HCT116 (cell line): ENCODE measurements at regions not wholly inside any gene's neighbourhood (a gene's known extent, or its start where the extent isn't known, plus 50 kb on each side); places are given as distances from the start of the nearest gene placed in this dataset.
"Not testable (repeated sequence)": the region's sequence is repeated elsewhere in the genome, so short reads cannot be mapped to it uniquely, and the experiment has no call there.

ENCODE experiments used
- ATAC-seq: fragments of 200-7000 bp; cut with Tn5 transposase; 2 replicates; pipeline ENCODE4 v1.9.1; 2020; ENCODE audit warnings: mild to moderate bottlenecking, moderate library complexity
- BruUV-seq: library from RNA; stranded (reverse); fragments of 400-500 nt; replicated peaks from 2 replicates; lab custom pipeline; 2021; lab: Mats Ljungman, UMichigan
- CTCF ChIA-PET: fragments of 300-600 bp; sonication (Branson Sonifier 250); formaldehyde crosslinking; loops from one replicate; lab custom pipeline; 2021; ENCODE audit warnings: antibody characterized with exemption; lab: Charles Lee
- POLR2A ChIA-PET: fragments of 300-600, 350-600 bp; sonication (Branson Sonifier 250); formaldehyde crosslinking; loops from one replicate; lab custom pipeline; 2021; ENCODE audit warnings: antibody characterized with exemption; lab: Charles Lee
- RAD21 ChIA-PET, 2 experiments: fragments of 300-600 bp; sonication (Branson Sonifier 250); formaldehyde crosslinking; loops; one replicate each; lab custom pipeline; 2023; ENCODE audit warnings: low total read pairs in 2 of 2; ENCODE audit not compliant: uncharacterized antibody in 2 of 2, unreplicated experiment in 2 of 2, low non-redundant PET in 1 of 2; lab: Charles Lee
- DNase-seq: peaks from one replicate; pipeline ENCODE4 v3.0.0-alpha.2; 2010; ENCODE audit warnings: low read depth, low spot score
- H2AFZ ChIP-seq: fragments of 200-600 bp; shearing (Covaris generic), sonication (generic); 2 replicates; pipeline ENCODE4 v1.6.1; 2017; ENCODE audit warnings: low read depth, mixed run types, mixed read lengths, antibody characterized with exemption, low read length; ENCODE audit not compliant: poor library complexity, severe bottlenecking
- H3K27ac ChIP-seq: 2 replicates; pipeline ENCODE4 v1.5.1; 2012; ENCODE audit warnings: low read depth, low read length
- H3K27me3 ChIP-seq: fragments of 200-600 bp; sonication (generic); 2 replicates; pipeline ENCODE4 v1.6.1; 2016; ENCODE audit warnings: mixed run types, low read length, mixed read lengths; ENCODE audit not compliant: insufficient read depth
- H3K36me3 ChIP-seq, 2 experiments: fragments of 200-500 bp in 1 of 2; fragments of 200-600 bp in 1 of 2; sonication (Bioruptor generic) in 1 of 2; sonication (generic) in 1 of 2; 2 replicates each; pipeline versions ENCODE4 v1.5.1 to v1.6.1; 2014 to 2016; ENCODE audit warnings: low read length in 2 of 2, inconsistent platforms in 1 of 2, mixed read lengths in 1 of 2, mixed run types in 1 of 2; ENCODE audit not compliant: insufficient read depth in 2 of 2, control insufficient read depth in 1 of 2
- H3K4me1 ChIP-seq, 2 experiments: fragments of 200-600 bp in 1 of 2; sonication (generic) in 1 of 2; 2 replicates each; pipeline versions ENCODE4 v1.5.1 to v1.6.1; 2012 to 2017; ENCODE audit warnings: low read length in 2 of 2, inconsistent platforms in 1 of 2, mild to moderate bottlenecking in 1 of 2, mixed read lengths in 1 of 2, mixed run types in 1 of 2, moderate library complexity in 1 of 2; ENCODE audit not compliant: insufficient read depth in 2 of 2, control insufficient read depth in 1 of 2
- H3K4me2 ChIP-seq: fragments of 200-600 bp; sonication (generic); 2 replicates; pipeline ENCODE4 v1.6.1; 2017; ENCODE audit warnings: mixed run types, low read length, mixed read lengths
- H3K4me3 ChIP-seq, 2 experiments: fragments of 200-600 bp in 1 of 2; sonication (generic) in 1 of 2; replicated peaks in 1 of 2; 2 replicates each; pipeline ENCODE4 v1.5.1; 2011 to 2016; ENCODE audit warnings: low read length in 2 of 2, control low read depth in 1 of 2, low read depth in 1 of 2, mild to moderate bottlenecking in 1 of 2, mixed read lengths in 1 of 2, mixed run types in 1 of 2
- H3K79me2 ChIP-seq: fragments of 200-600 bp; sonication (generic); 2 replicates; pipeline ENCODE4 v1.6.1; 2017; ENCODE audit warnings: mild to moderate bottlenecking, mixed run types, low read length, moderate library complexity, mixed read lengths; ENCODE audit not compliant: insufficient read depth
- H3K9ac ChIP-seq: fragments of 200-600 bp; sonication (generic); 2 replicates; pipeline ENCODE4 v1.6.1; 2016; ENCODE audit warnings: low read length, mixed read lengths
- H3K9me2 ChIP-seq: fragments of 200-600 bp; sonication (generic), shearing (Covaris generic); 2 replicates; pipeline ENCODE4 v1.6.1; 2017; ENCODE audit warnings: mixed run types, mild to moderate bottlenecking, moderate library complexity; ENCODE audit not compliant: insufficient read depth
- H3K9me3 ChIP-seq, 2 experiments: fragments of 200-500 bp in 1 of 2; fragments of 200-600 bp in 1 of 2; sonication (Bioruptor generic) in 1 of 2; sonication (generic) in 1 of 2; 2 replicates each; pipeline ENCODE4 v1.6.1; 2014 to 2017; ENCODE audit warnings: low read length in 2 of 2, mixed read lengths in 2 of 2, inconsistent platforms in 1 of 2, low read depth in 1 of 2, mild to moderate bottlenecking in 1 of 2, mixed run types in 1 of 2, moderate library complexity in 1 of 2; ENCODE audit not compliant: control insufficient read depth in 1 of 2, insufficient read depth in 1 of 2
- H4K20me1 ChIP-seq: fragments of 200-600 bp; sonication (generic), shearing (Covaris generic); 2 replicates; pipeline ENCODE4 v1.6.1; 2017; ENCODE audit warnings: mixed run types, mild to moderate bottlenecking, moderate library complexity; ENCODE audit not compliant: insufficient read depth
- CBX3 ChIP-seq: IDR thresholded peaks from 2 replicates; pipeline ENCODE4 v1.6.1; 2012; ENCODE audit warnings: low read depth
- CTCF ChIP-seq, 3 experiments: fragments of 200-600 bp in 1 of 3; sonication (generic) in 1 of 3; IDR thresholded peaks in 2 of 3; conservative IDR thresholded peaks in 1 of 3; 2 replicates each; pipeline ENCODE4 v1.5.1; 2012 to 2017; ENCODE audit warnings: low read depth in 2 of 3, low read length in 2 of 3, antibody characterized with exemption in 1 of 3, borderline replicate concordance in 1 of 3, control low read depth in 1 of 3, mild to moderate bottlenecking in 1 of 3, mixed read lengths in 1 of 3, mixed run types in 1 of 3, moderate library complexity in 1 of 3; ENCODE audit not compliant: insufficient read depth in 1 of 3
- ELF1 ChIP-seq: IDR thresholded peaks from 2 replicates; pipeline ENCODE4 v1.6.1; 2012; ENCODE audit warnings: low read depth, borderline replicate concordance
- FOSL1 ChIP-seq: IDR thresholded peaks from 2 replicates; pipeline ENCODE4 v1.6.1; 2012; ENCODE audit warnings: low read depth
- JUND ChIP-seq: IDR thresholded peaks from 2 replicates; pipeline ENCODE4 v1.6.1; 2012
- MAX ChIP-seq: IDR thresholded peaks from 2 replicates; pipeline ENCODE4 v1.6.1; 2012
- RAD21 ChIP-seq: IDR thresholded peaks from 2 replicates; pipeline ENCODE4 v1.6.1; 2012; ENCODE audit warnings: low read depth, mild to moderate bottlenecking
- REST ChIP-seq: IDR thresholded peaks from 2 replicates; pipeline ENCODE4 v1.6.1; 2012; ENCODE audit warnings: low read depth
- SP1 ChIP-seq: IDR thresholded peaks from 2 replicates; pipeline ENCODE4 v1.6.1; 2012; ENCODE audit warnings: low read depth
- SRF ChIP-seq: IDR thresholded peaks from 2 replicates; pipeline ENCODE4 v1.6.1; 2012; ENCODE audit warnings: low read depth
- TCF7L2 ChIP-seq: IDR thresholded peaks from 2 replicates; pipeline ENCODE4 v1.7.0; 2011; ENCODE audit warnings: borderline replicate concordance, inconsistent platforms; ENCODE audit not compliant: insufficient read depth, insufficient read length; ENCODE audit errors: extremely low read depth
- YY1 ChIP-seq: IDR thresholded peaks from 2 replicates; pipeline ENCODE4 v1.6.1; 2011; ENCODE audit warnings: low read length, low read depth, moderate library complexity, mild to moderate bottlenecking; ENCODE audit not compliant: insufficient replicate concordance; ENCODE audit errors: extremely low read depth
- ZBTB33 ChIP-seq: IDR thresholded peaks from 2 replicates; pipeline ENCODE4 v1.6.1; 2011; ENCODE audit warnings: mild to moderate bottlenecking, low read length, moderate library complexity; ENCODE audit not compliant: insufficient replicate concordance; ENCODE audit errors: extremely low read depth
- intact Hi-C: fragments of 100-400 bp; cut with micrococcal nuclease; formaldehyde crosslinking; loops from 2 replicates; pipeline ENCODE4 v1.10.0; 2022

- H3K9me3 ChIP-seq, H2AFZ ChIP-seq, H3K4me2 ChIP-seq, H4K20me1 ChIP-seq, H3K4me1 ChIP-seq, CTCF ChIA-PET, H3K27me3 ChIP-seq, H3K4me3 ChIP-seq, H3K79me2 ChIP-seq, BruUV-seq, ATAC-seq, H3K27ac ChIP-seq, H3K36me3 ChIP-seq, POLR2A ChIA-PET, DNase-seq, RAD21 ChIA-PET, intact Hi-C loops, H3K9me2 ChIP-seq, H3K9ac ChIP-seq: not testable (repeated sequence)
Observed at GRCh38 chr5:126296121-126296520, 127.1 kb upstream of the GRAMD2B start.

- BruUV-seq: no TSS peak
- CTCF ChIA-PET: no interaction called here
- TF ChIP-seq YY1 (no peak), FOSL1 (no peak), CBX3 (no peak), ZBTB33 (no peak), TCF7L2 (no peak), MAX (no peak), JUND (no peak), CTCF (IDR thresholded peaks at IDR 0.05 in 2 of 3, conservative IDR thresholded peaks at IDR 0.05 in 1 of 3; ENCODE audit: borderline replicate concordance in 1 of 3, insufficient read depth in 1 of 3, low read depth in 2 of 3, low read length in 2 of 3) (no peak; a peak in 1 of 6 replicates), SP1 (no peak), REST (no peak), SRF (no peak), ELF1 (no peak), RAD21 (no peak)
Observed at GRCh38 chr5:126300293-126300692, 122.9 kb upstream of the GRAMD2B start.

More at GRCh38 chr5:126300293-126300692, 122.9 kb upstream of the GRAMD2B start:
- Histone ChIP-seq H3K9me3 (no peaks in the 10 kb centered on the region), H4K20me1 (no peaks in the 10 kb centered on the region), H3K9ac (no peak overlapping the region), H3K36me3 (no peaks in the 10 kb centered on the region), H3K4me1 (no peaks in the 10 kb centered on the region), H3K9me2 (no peaks in the 10 kb centered on the region), H3K27ac (no peak overlapping the region), H3K4me2 (no peak overlapping the region), H3K79me2 (no peaks in the 10 kb centered on the region), H3K4me3 (no peak overlapping the region), H3K27me3 (no peaks in the 10 kb centered on the region), H2AFZ (no peak overlapping the region)
- ChIA-PET POLR2A (no interaction called here), RAD21 (no interaction called here)
- no peak for DNase-seq
- intact Hi-C loops: no loop called here
- ATAC-seq: no peak
